Transverse colon (tissue), 4 donors: ENCODE measurements at regions not wholly inside any gene's neighbourhood (a gene's known extent, or its start where the extent isn't known, plus 50 kb on each side); places are given as distances from the start of the nearest gene placed in this dataset.

ENCODE experiments used
- CTCF ChIP-seq, 5 experiments: fragments of 200-600 bp in 3 of 5; fragments of 450-650 bp in 2 of 5; sonication (generic) in 3 of 5; IDR thresholded peaks; 1 replicate in 2 of 5; 2 replicates in 3 of 5; pipeline ENCODE4 v1.5.1; 2016 to 2017; ENCODE audit warnings: antibody characterized with exemption in 5 of 5, inconsistent platforms in 3 of 5, mild to moderate bottlenecking in 2 of 5, moderate library complexity in 1 of 5
- EP300 ChIP-seq: sonication (generic); formaldehyde crosslinking; IDR thresholded peaks from one replicate; pipeline ENCODE4 v1.6.1; 2017; ENCODE audit warnings: antibody characterized with exemption, low read depth
- POLR2A ChIP-seq: fragments of 450-650 bp; IDR thresholded peaks from one replicate; pipeline ENCODE4 v1.6.1; 2016; ENCODE audit warnings: antibody characterized with exemption, mild to moderate bottlenecking, moderate library complexity
- POLR2AphosphoS5 ChIP-seq, 3 donors: sonication (generic); formaldehyde crosslinking; IDR thresholded peaks; one replicate each; pipeline ENCODE4 v1.6.1; 2016; ENCODE audit warnings: antibody characterized with exemption in 3 of 3

- TF ChIP-seq CTCF (IDR thresholded peaks at IDR 0.05) = no peak
- TF ChIP-seq POLR2AphosphoS5 (IDR thresholded peaks at IDR 0.05) = no peak
- no peak for TF ChIP-seq POLR2A
- TF ChIP-seq EP300 = no peak
Observed at GRCh38 chr3:110903771-110904519, 167.7 kb upstream of the NECTIN3 start.
